NCI-H1694 (cell line): ENCODE measurements at regions not wholly inside any gene's neighbourhood (a gene's known extent, or its start where the extent isn't known, plus 50 kb on each side); places are given as distances from the start of the nearest gene placed in this dataset.
"Not testable (repeated sequence)": the region's sequence is repeated elsewhere in the genome, so short reads cannot be mapped to it uniquely, and the experiment has no call there.

Experiments
- DNase-seq: peaks from one replicate; lab custom pipeline; 2025; lab: John Stamatoyannopoulos, UW

DNA sequence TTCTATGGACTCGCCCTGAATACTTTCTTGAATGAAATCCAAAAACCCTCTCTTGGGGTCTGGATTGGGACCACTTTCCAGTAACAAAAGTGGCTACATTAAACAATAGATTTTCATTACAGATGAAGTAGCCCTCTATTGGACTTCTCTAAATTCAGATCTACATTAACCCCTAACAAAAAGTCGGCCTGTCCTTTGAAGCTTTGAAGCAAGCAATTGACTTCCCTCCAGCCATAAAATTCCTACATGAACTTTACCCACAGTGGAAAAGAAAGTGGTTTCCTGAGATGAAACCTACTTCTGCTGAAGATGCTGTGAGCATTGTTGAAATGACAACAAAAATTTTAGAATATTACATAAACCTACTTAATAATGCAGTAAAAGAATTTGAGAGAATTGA lies 967.1 kb upstream of the ROBO1 start:
- no peak for DNase-seq

DNA sequence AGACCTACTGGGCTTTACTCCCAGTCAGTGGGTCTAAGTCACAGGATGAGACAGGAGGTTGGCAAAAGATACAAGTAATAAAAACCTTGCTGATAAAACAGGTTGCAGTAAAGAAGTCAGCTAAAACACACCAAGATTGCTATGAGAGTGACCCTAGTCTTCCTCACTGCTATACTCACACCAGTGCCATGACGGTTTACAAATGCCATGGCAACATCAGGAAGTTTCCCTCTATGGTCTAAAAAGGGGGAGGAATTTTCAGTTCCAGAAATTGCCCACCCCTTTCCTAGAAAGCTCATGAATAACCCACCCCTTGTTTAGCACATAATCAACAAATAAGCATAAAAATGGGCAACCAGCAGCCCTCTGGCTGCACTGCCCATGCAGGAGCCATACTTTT lies 966.7 kb upstream of the ROBO1 start:
- DNase-seq: no peak

DNA sequence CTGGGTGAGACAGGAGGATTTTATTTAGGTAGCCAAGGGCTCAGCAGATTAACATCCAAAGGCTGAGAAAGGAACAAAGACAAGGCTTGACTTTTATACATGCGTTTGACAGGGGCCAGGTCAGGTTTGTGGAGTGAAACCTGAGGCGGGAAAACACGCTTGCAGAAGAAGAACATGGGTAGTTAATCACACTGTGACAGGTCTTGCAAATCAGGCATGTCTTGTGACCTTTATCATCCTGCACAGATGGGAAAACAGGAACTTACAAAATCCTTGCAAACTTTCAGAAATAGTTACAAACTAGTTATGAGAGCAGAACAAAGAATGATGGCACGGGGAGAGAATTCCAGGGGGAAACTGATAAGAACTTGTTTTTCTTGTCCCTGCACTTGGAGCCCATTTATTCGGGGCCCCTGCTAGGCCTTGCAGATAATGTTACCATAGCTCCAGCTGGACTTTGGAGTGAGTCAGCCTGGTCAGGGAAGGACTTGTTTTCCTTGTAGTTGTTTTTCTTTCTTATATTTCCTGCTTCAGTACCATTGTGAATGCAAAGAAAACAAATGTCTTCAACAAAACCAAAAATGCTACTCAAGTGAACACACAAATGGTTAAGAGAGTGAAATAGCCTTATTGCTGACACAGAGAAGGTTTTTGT lies 965.9 kb upstream of the ROBO1 start:
- no peak for DNase-seq

DNA sequence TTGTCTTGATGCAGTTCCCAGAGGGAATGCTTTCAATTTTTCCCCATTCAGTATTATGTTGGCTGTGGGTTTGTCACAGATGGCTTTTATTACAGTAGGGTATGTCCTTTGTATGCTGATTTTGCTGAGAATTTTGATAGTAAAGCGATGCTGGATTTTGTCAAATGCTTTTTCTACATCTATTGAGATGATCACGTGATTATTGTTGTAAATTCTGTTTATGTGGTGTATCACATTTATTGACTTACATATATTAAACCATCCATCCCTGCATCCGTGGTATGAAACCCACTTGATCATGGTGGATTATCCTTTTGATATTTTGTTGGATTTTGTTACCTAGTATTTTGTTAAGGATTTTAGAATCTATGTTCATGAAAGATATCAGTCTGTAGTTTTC lies 959.8 kb upstream of the ROBO1 start:
- not testable (repeated sequence) for DNase-seq

DNA sequence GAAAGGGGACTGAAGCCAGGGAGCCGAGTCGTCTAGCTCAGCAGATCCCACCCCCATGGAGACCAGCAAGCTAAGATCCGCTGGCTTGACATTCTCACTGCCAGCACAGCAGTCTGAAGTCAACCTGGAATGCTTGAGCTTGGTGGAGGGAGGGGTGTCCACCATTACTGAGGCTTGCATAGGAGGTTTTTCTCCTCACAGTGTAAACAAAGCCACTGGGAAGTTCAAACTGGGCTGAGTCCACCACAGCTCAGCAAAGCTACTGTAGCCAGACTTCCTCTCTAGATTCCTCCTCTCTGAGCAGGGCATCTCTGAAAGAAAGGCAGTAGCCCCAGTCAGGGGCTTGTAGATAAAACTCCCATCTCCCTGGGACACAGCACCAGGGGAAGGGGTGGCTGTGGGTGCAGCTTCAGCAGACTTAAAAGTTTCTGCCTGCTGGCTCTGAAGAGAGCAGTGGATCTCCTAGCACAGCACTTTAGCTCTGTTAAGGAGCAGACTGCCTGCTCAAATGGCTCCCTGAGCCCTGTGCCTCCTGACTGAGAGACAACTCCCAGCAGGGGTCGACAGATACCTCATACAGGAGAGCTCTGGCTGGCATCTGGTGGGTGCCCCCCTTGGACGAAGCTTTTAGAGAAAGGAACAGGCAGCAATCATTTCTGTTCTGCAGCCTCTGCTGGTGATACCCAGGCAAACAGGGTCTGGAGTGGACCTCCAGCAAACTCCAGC lies 942.0 kb upstream of the ROBO1 start:
- DNase-seq: not testable (repeated sequence)

DNA sequence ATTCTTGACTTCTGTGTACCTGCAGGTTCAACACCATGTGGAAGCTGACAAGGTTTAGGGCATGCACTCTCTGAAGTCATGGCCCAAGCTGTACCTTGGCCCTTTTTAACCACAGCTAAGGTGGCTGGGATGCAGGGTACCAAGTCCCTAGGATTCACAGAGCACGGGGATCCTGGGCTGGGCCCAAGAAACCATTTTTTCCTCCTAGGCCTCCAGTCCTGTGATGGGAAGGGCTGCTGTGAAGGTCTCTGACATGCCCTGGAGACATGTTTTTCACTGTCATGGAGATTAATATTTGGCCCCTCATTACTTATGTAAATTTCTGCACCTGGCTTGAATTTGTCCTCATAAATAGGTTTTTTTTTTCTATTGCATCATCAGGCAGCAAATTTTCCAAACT lies 937.5 kb upstream of the ROBO1 start:
- DNase-seq: no peak

DNA sequence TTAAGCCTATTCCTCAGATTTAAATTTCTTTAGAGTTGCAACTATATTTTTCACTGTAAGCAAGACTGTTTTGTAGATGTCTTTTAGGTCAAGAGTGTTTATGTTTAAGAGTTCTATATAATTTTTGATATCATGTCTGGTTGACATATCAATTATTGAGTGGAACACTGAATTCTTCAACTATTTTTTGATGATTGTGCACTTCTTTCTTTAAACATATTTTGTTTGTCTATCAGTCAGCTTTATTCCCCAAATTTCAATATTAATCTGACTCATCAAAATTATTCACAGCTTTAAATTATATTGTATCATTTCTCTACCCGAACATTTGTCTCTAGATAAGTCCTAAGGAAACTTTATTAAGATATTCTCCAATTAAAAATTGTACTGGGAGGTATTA lies 933.6 kb upstream of the ROBO1 start:
- no peak for DNase-seq

DNA sequence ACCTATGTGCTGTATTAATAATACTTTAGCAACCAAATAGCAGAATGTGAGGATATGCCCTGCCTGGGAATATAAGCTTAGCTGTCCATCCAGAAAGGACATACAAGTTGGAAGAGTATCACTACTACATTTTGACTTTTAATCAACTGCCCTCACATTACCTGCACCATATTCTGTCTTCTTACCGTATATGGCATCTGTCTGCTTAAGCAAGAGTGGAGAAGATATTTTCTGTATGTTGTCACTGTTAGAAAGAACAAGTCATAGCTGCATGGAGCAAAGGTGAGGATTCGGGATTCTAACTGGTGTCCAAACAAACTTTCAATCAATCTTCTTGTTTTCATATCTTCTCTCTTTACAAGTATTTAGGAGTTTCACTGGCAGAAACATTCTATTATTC lies 929.5 kb upstream of the ROBO1 start:
- no peak for DNase-seq

DNA sequence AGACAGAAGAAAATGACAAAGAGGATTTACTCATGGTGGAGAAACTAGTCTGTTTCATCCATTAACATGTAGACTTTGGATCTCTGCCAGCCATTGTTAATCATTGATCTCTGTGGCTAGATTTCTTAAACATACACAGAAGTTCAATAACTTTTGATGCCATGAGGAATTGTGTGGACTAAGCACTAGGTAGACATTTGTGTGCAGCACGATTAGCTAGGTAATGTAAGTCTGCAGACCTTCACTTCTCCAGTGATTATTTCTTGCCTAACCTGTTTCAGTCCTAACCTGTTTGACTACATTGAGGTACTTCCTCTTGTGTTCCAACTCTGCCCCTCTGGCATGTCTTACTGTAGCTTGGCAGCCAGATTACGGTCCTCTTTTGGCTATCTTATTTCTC lies 928.5 kb upstream of the ROBO1 start:
- no peak for DNase-seq

DNA sequence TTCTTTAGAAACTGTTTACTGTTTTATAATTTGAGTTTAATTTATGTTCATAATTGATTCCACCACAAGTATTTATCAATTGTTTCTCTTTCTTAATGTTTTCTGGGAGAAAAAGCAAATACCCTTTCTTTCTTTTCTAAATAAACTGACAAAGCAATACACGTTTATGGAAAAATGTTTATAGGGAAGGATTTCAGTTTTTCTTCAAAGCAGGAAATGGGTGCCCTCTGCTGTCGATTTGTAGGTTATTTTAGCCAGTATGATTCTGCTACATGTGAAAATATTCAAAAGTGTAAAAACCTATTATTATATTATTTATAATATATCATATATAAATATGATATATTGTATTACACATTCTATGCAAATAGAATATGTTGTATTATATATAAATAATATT lies 921.0 kb upstream of the ROBO1 start:
- peak; percentile 6 for DNase-seq

DNA sequence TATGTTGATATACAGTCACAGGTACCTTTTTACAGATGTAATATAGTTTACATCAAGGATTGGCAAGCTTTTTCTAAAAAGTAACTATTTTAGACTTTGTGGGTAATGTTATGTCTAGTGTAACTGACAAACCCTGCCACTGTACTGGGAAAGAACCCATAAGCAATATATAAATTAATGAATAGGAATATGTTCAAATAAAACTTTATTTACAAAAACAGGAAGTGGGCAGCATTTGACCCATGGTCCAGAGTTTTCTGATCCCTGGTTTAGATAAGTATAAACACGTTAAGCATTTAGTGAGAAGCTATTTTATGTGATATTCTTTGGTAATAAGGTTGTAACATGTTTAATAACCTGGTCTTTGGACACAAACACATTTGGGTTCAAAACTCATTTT lies 915.2 kb upstream of the ROBO1 start:
- no peak for DNase-seq

DNA sequence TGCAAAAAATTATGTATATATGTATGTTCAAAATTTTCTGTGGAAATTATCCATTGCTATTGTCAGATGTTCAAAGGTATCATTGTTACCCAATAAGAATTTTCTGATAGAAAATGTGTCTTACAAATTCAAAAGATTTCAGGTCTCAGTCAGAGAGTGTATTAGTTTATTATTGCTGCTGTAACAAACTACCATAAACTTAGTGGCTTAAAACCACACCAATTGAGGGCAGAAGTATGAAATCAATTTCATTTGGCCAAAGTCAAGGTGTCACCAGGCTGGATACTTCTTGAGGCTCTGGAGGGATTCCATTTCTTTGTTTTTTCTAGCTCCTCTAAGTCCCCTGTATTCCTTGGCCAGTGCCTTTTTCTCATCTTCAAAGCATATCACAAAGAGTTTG lies 914.4 kb upstream of the ROBO1 start:
- DNase-seq: no peak

DNA sequence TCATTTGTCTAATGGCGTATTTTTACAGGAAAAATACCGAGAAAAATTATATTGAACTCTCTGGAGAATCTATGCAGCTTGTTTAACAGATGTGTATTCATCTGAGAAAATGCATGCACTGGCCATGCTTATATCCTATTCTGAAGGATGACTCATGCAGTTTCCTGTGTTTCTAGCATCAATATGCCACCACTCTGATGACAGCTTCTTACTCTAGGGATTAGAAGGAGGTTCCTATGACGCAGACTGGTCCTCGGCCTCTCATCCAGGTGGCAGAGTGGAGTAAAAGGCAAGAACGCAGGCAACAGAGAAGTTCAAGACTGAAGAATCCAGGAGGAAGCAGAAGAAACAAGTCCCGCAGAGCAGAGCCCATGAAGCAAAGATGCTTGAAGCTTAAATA lies 910.0 kb upstream of the ROBO1 start:
- no peak for DNase-seq

DNA sequence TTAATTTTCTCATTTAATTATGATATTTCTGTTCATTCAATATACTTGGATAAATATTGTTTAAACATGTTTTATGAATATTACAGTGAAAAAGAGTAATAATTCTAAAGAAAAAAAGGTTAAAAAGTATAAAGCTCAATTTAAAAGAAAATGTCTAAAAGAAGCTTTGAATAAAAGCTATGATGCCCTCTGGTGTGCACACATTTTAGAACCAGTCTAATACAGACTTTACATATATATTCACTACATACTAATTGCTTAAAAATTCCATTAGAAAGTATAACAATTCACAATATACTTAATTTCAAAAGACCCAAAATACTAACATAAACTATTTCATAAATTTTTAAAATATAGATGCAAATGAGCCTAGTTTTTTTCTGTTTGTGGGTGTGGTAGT lies 909.1 kb upstream of the ROBO1 start:
- no peak for DNase-seq

DNA sequence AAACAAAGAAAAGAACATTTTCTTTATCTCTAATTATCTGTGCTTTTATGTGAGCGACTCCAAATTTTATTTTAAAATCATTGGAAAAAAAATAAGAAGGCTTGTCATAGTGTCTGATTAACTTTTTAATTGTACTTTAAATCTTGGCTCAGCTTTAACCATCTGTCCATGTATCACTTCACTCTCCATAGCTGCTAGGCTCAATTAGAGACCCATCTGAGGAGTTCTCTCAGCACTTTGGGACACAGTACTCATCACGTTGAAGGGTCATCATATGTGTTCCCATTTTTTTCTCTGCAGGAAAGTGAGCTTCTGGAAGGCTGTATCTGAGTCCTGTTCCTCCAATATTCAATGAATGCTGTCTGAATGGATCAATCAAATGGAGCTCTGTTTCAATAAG lies 908.5 kb upstream of the ROBO1 start:
- DNase-seq: no peak

DNA sequence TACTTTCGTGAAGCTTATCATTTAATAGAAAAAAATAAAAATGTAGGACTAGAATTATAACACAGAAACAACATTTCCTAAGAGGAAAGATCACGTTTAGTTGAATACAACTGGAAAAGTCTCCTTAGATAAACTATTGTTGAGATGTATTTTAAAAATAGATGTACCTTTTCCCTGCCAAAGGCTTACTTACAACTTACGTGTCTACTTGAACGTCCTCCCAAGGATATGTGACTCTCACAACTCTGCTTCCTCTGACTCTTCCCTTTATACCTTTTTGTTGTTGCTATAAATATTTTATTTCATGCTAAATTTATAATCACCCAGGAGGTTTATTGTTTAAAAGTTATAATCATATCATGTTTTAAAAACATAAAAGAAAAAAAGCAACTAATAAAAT lies 908.0 kb upstream of the ROBO1 start:
- no peak for DNase-seq

DNA sequence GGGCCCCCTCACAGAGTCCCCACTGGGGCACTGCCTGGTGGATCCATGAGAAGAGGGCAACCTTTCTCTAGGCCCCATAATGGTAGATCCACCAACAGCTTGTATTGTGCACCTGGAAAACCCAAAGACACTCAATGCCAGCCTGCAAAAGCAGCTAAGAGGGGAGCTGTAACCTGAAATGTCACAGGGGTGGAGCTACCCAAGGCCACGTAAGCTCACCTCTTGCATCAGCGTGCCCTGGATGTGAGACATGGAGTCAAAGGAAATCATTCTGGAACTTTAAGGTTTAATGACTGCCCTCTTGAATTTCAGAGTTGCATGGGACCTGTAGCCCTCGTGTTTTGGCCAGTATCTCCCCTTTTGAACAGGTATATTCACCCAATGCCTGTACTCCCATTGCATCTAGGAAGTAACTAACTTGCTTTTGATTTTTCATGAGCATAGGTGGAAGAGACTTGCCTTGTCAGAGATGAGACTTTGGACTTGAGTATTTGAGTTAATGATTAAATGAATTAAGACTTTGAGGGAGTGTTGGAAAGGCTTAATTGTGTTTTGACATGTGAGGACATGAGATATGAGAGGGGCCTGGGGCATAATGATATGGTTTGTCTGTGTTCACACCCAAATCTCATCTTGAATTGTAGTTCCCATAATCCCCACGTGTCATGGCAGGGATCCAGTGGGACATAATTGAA lies 900.9 kb upstream of the ROBO1 start:
- no peak for DNase-seq

DNA sequence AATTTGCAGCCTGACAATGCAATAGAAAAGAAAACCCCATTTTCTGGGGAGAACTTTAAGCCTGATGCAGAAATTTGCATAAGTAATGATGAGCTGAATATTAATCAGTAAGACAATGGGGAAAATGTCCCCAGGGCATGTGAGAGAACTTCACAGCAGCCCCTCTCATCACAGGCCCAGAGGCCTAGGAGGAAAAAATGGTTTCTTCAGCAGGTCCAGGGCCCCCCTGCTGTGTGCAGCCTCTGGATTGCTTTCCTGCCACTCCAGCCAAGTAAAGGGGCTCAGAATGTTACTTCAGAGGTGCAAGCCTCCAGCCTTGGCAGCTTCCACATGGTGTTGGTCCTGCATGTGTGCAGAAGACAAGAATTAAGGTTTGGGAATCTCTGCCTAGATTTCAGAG lies 900.3 kb upstream of the ROBO1 start:
- DNase-seq: no peak

DNA sequence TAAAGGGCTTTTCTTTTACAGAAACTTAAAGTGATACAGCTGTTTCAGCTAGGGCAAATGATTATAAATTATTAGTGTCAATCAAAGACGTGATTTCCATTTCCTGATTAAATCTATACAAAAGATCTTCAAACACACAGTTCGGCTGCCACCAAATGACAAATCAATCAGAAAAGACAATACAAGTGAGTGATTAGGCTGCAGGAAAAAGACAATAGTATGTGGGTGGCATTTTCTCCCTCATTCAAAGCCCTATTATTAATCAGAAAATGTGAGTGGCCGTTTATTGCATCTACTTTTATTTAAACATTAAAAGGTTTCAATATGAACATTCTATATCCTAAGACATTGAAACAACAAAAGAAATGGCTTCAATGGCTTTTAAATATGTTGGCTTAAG lies 895.6 kb upstream of the ROBO1 start:
- no peak for DNase-seq

DNA sequence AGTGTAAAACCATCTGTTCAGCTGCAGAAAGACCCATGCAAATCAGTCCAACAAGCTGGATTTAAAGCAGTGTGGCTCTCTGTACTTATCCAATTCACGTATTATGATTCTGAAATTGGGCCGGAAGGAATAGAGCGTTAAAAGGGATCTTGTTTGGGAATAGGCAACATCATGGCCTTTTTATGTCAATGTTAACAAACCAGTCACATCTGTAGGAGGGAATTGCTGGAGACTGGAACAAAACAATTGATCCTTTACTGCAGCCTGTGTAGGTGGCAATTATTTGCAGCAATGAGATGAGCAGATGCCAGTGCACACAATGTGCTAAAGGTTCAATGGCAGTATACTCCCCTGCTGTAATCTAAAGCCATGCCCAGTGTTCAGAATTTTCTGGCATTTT lies 887.4 kb upstream of the ROBO1 start:
- no peak for DNase-seq

DNA sequence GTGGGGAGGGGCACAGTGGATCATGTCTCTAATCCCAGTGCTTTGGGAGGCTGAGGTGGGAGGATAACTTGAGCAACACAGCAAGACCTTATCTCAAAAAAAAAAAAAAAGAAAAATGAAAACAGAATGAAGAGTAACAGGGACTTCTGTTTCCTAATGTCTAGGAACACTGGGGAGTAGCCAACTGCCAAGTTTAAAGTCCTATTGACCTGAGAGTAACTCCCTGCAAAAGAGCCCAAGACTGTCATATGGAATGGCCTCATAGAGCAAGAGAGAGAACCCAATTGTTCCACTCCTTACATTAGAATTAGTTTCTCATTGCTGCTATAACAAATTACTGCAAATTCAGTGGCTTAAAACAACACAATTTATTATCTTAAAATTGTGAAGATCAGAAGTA lies 881.4 kb upstream of the ROBO1 start:
- no peak for DNase-seq

DNA sequence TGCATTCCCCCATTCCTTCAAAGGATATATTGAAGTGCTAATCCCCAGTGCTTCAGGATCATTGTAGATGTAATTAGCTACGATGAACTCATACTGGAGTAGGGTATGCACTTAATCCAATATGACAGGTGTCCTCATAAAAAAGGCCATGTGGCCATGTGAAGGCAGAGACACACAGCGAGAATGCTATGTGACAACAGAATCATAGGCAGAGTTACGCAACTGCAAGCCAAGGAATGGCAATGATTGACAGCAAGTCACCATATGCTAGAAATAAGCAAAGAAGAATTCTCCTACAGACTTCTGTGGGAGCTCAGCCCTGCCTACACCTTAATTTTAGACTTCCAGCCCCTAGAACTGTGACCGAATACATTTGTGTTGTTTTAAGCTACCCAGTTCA lies 875.6 kb upstream of the ROBO1 start:
- no peak for DNase-seq
